NCI-H2029 treated with DMSO at 0.1 percent for 48 hours (cell line): ENCODE measurements at regions not wholly inside any gene's neighbourhood (a gene's known extent, or its start where the extent isn't known, plus 50 kb on each side); places are given as distances from the start of the nearest gene placed in this dataset.
"Not testable (repeated sequence)": the region's sequence is repeated elsewhere in the genome, so short reads cannot be mapped to it uniquely, and the experiment has no call there.

ENCODE experiments used
- DNase-seq: peaks from one replicate; lab custom pipeline; 2025; lab: John Stamatoyannopoulos, UW

DNA sequence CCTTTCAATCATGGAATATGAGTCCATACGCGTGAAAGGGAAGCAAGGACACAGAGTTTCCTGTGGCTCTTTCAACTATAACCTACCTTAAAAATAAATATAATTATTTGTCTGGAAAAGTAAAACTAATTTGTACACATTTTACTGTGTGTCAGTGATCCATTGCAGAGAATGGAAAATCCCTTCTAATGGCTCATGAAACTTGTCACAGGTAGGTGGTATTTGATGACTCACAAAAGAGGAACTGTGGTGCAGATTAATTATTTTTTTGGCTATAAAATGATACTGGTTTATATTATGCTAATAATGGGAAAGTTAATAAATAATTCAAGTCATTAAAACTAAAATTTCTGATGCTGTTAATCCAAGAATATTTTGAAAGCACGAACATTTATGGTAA, 792.2 kb downstream of the METTL15 start:
- DNase-seq = no peak

DNA sequence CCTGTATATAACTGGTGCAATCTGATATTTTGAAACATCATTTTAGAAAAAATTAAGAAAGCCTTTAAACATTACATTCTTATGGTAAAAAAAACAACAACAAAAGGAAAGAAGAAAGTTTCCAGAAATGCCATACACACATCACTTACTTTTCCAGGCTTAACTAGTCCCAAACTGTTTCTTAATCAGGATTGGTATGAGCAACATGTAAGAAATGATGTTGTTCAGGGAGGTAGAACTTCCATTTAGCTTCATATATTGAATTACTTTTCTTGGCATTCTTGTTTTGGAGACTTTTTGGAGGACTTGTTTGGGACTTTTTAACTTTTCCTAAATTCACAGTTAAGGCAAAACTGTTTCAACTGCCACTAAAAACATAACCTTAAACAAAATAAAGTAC, 791.5 kb downstream of the METTL15 start:
- no peak for DNase-seq

DNA sequence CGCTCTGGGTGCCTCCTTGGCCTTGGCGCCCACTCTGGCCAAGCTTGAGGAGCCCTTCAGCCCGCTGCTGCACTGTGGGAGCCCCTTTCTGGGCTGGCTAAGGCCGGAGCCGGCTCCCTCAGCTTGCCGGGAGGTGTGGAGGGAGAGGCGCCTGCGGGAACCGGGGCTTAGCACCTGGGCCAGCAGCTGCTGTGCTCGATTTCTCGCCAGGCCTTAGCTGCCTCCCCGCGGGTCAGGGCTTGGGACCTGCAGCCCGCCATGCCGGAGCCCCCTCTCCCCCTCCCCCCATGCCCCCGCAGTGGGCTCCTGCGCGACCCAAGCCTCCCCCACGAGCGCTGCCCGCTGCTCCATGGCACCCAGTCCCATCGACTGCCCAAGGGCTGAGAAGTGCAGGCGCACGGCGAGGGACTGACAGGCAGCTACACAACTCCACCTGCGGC, 782.4 kb downstream of the METTL15 start:
- not testable (repeated sequence) for DNase-seq

DNA sequence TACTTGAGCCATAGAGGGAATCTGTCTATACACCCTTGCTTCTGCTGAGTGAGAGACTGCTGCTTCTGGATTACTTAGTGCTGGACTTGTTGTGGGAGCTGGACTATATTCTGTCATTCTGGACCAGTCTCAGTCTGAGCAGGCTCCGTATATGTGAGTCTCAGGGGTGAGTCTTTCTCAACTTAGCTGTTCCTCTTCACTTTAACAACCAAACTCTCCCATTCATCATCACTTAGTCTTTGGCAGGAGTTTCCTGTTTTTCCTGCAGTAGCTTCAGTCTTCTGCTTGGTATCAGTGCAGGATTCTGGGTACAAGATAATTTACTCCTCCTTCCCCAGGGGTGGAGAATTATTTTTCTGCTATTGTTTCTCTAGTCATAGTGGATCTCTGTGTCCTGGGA, 779.5 kb downstream of the METTL15 start:
- DNase-seq = no peak

DNA sequence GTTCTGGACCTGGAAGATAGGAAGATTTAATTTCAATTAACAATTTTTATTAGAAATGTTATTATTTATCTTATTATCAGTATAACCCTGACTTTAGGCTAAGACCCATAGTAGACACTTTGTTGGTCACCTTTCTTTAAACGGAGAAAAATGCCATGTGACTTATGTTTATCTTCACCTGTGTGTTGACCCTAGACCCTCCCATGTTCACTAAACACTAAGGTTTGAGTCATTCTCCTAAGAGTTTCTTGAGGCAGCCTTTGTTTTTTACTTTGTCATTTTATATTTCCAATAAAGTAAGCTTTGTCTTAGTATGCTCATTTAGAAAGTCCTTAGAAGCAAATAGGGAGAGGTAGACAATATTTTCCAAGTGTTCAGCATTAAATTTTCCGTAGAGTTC, 771.7 kb downstream of the METTL15 start:
- no peak for DNase-seq

DNA sequence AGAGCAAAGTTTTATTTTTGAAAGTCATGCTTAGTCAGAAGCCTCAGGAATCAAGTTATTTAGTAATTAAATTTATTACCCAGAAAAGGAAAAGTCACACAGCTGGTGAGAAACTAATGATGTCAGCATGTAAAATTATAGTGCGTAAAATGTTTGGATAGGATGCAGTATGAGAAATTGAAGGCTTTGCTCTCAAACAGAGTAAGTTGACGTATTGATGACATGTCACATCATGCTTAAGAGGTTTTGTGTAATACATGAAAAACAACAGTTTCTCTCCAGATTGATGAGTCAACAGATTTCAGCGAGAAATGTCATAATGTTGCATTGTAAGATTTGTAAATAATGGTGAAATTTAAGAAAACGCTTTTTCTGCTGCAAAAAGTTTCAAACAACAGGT, 769.8 kb downstream of the METTL15 start:
- no peak for DNase-seq

DNA sequence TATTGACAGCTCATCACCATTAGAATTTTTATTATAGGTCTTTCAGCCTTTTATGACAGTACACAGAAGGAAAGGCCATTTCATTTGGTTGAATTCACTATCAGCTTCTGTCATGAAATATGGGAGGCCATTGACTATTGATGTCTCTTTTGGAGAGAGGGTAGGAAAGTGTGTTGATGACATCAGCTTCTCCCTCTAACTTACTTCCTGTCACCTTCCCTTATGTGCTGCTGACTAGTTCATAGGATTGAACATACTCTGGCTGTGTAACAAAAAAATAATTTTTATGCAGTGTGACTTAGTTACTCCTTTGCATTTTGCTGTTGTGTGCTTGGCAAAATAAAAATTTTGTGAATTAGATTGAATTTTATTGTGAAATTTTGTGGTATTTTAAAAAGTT, 769.2 kb downstream of the METTL15 start:
- no peak for DNase-seq

DNA sequence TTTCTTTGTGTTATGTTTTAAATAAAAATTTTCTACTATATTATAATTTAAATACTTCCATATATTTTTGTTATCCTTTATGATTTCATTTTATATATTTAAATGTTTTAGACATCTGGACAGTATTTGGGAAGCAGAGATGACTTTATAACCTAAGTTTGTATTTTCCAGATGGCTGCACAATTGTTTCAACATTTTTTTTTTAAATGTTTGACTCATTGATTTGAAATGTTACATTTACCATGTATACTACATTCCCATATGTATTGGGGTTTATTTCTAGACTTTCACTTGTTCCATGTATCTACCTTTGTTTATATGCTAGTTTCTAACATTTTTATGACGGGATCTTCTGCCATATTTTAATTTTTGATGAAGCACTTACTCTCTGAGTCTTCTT, 766.5 kb downstream of the METTL15 start:
- no peak for DNase-seq

DNA sequence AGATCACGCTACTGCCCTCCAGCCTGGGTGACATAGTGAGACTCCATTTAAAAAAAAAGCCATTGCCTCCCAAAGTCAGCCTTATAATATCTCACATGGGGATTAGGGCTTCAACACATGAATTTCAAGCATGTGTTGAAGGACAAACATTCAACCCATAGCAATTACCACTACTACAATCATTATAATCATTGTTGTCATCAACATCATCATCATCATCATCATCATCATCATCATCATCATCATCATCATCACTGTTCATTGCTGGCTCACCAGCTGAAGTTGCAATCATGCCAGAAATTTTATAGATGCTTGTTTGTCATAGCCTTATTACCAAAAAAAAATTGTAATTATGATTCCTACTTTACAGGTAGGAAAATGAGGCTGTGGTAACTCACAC, 762.9 kb downstream of the METTL15 start:
- no peak for DNase-seq

DNA sequence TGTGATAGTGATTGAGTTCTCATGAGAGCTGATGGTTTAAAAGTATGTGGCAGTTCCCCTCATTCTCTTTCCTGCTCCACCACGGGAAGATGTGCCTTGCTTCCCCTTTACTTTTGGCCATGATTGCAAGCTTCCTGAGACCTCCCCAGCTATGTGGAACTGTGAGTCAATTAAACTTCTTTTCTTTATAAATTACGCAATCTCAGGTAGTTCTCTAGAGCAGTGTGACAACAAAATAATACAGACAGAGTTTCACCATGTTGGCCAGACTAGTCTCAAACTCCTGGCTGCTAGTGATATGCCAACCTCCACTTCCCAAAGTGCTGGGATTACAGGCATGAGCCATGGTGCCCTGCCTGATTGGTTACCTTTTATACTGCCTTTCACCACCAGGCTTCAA, 755.2 kb downstream of the METTL15 start:
- DNase-seq = no peak

DNA sequence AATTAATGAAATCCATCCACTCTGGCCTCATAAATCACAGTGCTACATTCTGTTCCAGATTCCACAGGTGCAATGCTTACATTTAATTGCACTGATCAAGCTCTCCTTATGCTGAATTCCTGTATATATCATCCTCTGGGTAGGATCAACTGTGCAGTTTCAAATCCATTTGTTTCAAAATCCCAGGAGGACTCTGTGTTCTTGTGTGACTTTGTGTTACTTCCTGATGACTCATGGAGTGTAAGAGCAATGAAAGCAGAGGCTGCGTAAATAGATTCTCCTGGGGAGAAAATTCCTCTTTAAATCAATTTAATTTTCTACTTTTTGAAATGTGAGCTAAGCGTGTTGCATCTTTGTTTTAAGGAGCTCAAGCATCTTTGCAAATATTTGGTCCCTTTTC, 752.7 kb downstream of the METTL15 start:
- DNase-seq = no peak

DNA sequence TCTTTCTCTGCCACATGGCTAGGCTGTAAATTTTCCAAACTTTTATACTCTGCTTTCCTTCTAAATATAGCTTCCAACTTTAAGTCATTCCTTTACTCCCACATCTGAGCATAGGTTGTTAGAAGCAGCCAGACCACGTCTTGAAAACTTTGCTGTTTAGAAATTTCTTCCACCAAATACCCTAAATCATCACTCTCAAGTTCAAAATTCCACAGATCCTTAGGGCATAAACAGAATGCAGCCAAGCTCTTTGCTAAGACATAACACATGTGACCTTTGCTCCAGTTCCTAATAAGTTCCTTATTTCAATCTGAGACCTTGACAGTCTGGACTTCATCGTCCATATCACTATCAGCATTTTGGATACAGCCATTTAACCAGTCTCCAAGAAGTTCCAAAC, 749.9 kb downstream of the METTL15 start:
- no peak for DNase-seq

DNA sequence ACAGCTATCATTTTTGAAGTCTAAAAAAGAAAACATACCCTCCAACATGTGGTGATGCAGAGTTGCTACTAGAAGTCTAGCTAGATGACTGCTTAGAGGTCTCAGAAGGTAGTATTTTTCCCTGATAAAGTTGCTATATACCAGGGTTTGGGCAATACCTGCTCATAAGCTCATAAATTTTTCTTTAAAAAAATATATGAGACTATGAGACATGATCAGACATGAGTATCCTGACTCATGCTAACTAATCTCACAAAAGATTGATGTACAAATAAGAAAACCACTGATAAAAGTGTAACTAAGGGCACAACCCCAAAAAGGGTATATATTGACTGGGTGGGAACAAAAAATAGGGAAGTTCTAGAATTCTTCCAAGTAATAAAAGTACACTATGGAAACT, 740.9 kb downstream of the METTL15 start:
- no peak for DNase-seq

DNA sequence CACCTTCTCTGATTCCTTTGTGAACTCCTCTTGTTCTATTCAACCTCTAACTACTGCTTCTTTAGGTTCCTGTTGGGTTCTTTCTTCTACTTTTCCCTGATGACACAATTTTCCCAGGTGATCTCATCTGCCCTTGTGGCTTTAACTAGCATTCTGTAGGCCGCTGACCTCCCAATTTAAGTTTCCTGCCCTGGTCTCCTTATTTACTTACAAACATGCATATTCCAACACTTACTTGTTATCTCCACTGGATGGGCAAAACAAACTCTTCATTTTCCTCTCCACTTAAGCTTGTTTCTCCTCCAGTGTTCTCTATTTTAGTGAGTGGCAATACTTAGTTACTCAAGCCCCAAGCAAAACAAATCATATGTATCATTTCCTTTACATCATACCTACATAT, 734.5 kb downstream of the METTL15 start:
- no peak for DNase-seq

DNA sequence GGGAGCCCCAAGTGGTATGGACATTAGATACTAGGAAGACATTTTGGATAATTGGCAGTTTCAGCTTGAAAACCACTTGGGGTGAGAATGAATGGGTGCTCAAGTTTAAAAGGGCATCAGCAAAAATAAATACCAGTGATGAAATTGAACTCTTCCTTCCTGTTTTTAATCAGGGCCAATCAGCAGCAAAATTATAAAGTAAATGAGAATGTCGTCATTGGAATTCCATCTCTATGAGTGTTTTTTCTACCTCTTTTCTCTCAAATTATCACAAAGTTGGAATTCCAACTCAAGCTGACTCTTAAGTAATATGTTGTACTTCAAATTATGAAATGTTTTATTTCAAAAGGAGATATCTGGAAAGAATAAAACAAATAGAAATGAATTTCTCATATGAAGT, 730.6 kb downstream of the METTL15 start:
- no peak for DNase-seq

DNA sequence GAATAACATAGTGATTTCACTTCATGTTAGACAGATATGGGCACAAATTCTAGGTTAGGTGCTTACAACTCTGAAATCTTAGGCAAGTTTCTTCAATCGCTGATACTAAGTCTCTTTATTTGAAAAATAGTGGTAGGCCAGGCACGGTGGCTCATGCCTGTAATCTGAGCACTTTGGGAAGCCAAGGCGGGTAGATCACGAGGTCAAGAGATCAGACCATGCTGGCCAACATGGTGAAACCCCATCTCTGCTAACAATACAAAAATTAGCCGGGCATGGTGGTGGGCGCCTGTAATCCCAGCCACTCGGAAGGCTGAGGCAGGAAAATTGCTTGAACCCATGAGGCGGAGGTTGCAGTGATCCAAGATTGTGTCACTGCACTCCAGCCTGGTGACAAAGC, 729.4 kb downstream of the METTL15 start:
- DNase-seq = no peak

DNA sequence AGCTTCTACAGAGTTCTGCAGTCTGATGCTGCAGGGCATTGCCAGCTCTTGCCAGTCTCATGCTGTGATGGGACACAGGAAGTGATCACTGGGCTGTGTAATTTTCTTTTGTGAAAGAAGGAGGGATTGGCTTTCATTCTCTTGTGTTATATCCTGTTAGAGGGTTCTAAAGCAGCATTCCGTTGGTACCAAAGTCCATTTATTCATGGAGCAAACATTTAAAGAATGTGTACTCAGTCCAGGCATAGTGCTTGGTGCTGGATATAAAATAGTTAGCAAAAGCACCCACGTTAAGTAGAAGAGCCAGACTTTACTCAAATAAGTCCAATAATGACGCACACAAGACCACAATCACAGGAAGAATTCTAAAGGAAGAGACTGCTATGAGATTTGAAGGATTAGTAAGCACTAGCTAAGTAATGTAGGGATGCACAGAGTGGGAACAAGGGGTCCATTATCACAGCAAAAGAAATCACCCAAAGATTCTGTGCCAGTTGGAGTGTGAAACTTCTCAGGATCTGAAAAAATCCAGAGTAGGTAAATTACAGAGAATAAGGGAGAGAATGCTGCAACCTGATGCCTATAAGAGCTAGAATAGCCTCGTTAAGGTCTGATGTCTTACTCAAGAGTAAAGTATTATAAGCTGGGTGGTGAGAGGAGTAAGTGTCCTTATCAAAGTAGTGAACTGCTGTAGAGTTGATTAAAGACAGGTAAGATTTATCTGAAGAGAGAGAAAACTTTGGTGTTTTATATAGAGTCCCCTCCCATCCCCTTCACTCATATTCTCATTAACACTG, 728.3 kb downstream of the METTL15 start:
- no peak for DNase-seq

DNA sequence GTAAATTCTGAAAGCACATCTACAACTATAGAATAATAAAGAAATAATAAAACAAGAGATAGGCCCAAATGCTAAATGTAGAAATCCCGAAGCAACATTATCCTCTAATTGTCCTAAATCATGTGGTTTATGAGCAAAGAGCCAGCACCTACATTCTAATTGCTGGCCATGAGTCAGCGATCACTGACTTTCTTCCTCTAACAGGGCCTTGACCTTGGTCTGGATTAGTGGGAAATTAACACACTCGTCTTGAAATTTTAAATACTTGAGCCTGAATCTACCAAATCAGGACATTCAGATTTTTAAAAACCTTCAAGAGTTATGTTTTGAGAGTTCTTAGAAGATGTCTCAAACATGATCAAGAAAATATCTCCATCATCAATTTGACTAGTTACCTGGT, 727.6 kb downstream of the METTL15 start:
- DNase-seq = no peak

DNA sequence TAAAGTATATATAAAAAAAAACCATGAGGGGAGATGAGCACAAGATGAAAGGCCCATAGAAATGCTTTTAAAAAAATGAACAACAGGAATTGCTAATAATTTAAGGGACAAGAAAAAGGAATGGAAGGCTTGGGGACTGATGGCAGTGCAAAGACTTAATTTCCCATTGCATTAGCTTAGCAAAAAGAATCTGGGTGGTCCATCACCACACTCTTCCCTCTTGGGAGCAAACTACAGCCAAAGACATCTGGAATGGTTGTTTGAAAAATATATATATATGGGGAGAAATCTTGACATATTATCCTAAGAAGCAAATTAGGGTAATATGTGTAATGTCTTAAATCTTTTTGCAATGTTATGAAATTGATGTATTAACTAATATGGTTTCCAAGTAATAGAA, 727.1 kb downstream of the METTL15 start:
- no peak for DNase-seq

DNA sequence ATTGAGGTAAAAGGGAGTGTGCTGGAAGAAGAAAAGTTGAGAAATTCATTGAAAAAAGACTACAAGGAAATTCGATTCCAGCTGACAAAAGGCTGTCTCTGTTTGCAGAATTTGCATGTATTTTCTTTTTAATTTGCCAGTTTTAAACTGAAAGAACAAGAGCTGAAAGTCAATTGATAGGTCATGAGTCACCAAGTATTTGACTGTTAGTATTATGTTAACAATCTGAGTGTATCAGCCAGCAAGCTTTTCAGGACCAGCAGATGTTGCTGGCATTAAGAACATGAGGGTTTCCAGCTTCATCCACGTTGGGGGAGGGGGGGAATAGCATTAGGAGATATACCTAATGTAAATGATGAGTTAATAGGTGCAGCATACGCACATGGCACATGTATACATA, 726.7 kb downstream of the METTL15 start:
- no peak for DNase-seq

DNA sequence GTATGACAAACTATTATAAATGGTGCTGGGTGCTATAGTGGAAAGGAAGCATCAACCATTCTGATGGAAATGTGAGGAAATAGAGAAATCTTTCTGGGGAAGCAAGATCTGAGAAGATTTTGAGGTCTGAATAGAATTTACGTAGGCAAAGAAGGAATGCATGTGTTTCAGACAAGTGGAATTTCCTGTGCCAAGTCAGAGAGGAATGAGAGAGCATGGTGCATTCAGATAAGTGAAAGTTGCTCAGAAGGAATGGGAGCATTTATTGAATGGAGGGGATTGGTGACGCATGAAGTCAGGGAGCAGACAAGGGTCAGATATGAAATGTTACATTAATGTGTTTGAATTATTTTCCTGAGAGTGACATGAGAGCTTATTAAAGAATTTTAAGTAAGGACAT, 725.5 kb downstream of the METTL15 start:
- no peak for DNase-seq

DNA sequence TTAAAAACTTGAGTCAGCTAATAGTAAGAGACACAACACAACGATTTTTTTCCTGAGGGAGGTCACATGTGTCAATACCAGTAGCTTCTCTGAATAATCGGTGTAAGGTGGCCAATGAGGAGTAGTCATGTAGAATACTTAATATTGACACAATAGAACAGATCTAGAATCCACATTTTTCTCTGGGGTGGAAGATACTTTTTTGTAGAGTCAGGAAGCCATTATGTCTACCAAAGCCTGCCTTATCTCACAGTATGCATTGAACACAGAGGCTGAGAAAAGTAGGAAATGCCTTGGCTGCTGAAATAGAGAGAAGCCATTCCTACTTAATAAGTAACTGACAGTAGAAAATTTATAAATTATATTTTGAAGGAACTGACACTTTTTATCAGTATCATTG, 725.0 kb downstream of the METTL15 start:
- DNase-seq = no peak

DNA sequence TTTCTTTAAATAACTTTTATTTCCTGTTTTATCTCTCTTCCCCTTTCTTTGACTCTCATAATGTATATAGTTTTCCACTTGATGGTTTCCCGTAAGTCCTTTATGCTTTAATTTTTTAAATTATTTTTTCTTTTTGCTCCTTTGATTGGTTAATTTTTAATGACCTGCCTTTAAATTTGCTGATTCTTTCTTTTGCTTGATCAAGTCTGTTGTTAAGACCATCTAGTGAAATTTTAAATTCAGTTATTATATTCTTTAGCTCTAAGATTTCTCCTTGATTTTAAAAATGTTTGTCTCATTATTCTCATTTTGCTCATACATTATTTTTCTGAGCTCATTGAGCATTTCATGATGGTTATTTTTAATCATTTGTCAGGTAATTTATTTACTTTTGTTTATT, 718.6 kb downstream of the METTL15 start:
- DNase-seq = no peak

DNA sequence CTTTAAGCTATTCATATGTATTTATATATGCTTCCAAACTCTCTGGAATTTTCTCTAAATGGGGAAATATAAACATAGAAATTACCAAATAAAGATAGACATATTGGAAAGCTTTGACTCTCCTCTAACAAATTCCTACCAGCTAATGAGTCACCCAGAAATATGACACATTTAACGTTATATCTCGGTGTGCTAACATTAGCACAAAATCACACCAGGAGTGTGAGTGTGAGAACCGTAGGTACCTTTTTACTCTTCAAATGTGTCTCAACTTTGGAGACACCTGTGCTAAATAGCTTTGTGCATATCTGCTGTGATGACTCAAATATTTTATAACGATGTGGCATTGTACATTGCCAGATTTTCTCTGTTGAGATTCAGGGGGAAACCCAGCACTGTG, 714.4 kb downstream of the METTL15 start:
- DNase-seq = no peak
